HFFc6 (cell line): ENCODE measurements at regions not wholly inside any gene's neighbourhood (a gene's known extent, or its start where the extent isn't known, plus 50 kb on each side); places are given as distances from the start of the nearest gene placed in this dataset.

Experiments used
- DNase-seq: peaks from one replicate; pipeline ENCODE4 v3.0.0-alpha.2; 2018
- H3K27ac Mint-ChIP-seq: 2 replicates; pipeline ENCODE4 v1.8.0; 2020; ENCODE audit warnings: mild to moderate bottlenecking, mixed read lengths
- H3K27me3 Mint-ChIP-seq: 2 replicates; pipeline ENCODE4 v1.8.0; 2021; ENCODE audit warnings: mild to moderate bottlenecking, moderate library complexity, mixed read lengths; ENCODE audit not compliant: insufficient read depth
- H3K36me3 Mint-ChIP-seq: 2 replicates; pipeline ENCODE4 v1.8.0; 2021; ENCODE audit warnings: low read depth, mixed read lengths
- H3K4me1 Mint-ChIP-seq: 2 replicates; pipeline ENCODE4 v1.8.0; 2020; ENCODE audit warnings: low read depth, mixed read lengths
- H3K4me3 Mint-ChIP-seq: 2 replicates; pipeline ENCODE4 v1.8.0; 2020; ENCODE audit warnings: mild to moderate bottlenecking, moderate library complexity, mixed read lengths
- H3K9me3 Mint-ChIP-seq: 2 replicates; pipeline ENCODE4 v1.8.0; 2020; ENCODE audit warnings: mild to moderate bottlenecking, mixed read lengths
- TF ChIP-seq, protein P1 (sequence below): fragments of 200-600 bp; sonication (generic); IDR thresholded peaks from 2 replicates; pipeline ENCODE4 v1.5.0; 2021; ENCODE audit warnings: antibody characterized with exemption, mild to moderate bottlenecking

DNA sequence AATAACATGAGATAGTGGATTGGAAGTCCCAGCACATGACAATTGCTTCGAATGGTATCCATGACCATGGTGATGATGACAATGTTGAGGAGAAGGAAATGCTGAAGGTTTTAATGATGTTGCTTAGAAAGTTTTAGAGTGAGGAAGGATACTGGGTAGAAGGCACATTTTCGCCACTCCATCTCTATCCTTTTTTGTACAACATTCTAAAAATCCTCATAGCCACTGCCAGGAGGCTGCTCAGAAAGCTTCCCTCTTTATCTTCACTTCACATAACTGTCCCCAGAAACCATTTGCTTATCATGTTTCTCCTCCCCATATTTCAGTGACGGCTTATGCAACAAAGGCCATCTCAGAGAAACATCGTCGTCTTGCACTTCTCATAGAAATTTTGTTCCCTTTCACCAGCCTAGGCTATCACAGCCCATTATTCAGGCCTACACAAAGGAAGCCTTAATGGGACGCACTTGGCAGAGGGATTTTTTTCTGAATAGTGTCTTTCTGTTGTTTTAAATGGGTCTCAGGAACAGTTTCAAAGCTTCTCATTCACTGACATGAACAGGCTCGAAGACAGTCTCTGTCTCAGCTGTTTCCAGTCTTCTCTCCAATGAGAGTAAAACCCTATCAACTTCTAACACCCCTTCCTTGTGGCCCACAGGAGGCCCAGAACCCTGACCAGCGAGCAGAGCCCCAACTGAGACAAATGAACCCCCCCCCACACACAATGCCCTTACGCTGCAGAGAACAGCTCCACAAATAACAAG lies 506.7 kb downstream of the HAPSTR1 start:
- H3K4me3 Mint-ChIP-seq, result no peak overlapping the region
- no peaks in the 10 kb centered on the region for H3K4me1 Mint-ChIP-seq
- no peak overlapping the region for H3K27ac Mint-ChIP-seq
- no peaks in the 10 kb centered on the region for H3K27me3 Mint-ChIP-seq
- DNase-seq, result no peak
- TF ChIP-seq, protein P1, sequence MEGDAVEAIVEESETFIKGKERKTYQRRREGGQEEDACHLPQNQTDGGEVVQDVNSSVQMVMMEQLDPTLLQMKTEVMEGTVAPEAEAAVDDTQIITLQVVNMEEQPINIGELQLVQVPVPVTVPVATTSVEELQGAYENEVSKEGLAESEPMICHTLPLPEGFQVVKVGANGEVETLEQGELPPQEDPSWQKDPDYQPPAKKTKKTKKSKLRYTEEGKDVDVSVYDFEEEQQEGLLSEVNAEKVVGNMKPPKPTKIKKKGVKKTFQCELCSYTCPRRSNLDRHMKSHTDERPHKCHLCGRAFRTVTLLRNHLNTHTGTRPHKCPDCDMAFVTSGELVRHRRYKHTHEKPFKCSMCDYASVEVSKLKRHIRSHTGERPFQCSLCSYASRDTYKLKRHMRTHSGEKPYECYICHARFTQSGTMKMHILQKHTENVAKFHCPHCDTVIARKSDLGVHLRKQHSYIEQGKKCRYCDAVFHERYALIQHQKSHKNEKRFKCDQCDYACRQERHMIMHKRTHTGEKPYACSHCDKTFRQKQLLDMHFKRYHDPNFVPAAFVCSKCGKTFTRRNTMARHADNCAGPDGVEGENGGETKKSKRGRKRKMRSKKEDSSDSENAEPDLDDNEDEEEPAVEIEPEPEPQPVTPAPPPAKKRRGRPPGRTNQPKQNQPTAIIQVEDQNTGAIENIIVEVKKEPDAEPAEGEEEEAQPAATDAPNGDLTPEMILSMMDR, result no peak
- H3K9me3 Mint-ChIP-seq, result peaks cover 40% of the 10 kb centered on the region
- no peaks in the 10 kb centered on the region for H3K36me3 Mint-ChIP-seq

DNA sequence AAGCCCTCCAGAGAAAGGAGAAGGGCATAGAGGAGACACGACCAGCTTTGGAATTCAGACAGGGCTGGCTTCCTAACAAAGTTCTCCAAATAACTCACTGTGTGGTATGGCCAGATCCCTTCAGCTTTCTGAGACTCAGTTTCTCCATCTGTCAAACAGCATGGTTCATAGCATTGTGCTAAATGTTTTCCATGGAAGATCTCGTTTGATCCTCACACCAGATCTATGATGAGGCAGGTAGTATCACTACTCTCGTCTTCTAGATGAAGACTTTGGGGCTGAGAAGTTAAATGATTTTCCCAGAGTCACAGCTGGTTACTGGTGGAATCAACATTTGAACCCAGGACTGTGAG lies 507.3 kb downstream of the HAPSTR1 start:
- no peaks in the 10 kb centered on the region for H3K4me1 Mint-ChIP-seq
- no peaks in the 10 kb centered on the region for H3K36me3 Mint-ChIP-seq
- H3K27ac Mint-ChIP-seq, result no peak overlapping the region
- no peak overlapping the region for H3K4me3 Mint-ChIP-seq
- TF ChIP-seq, protein P1, result no peak
- H3K9me3 Mint-ChIP-seq, result peaks cover 40% of the 10 kb centered on the region
- H3K27me3 Mint-ChIP-seq, result no peaks in the 10 kb centered on the region
- no peak for DNase-seq

DNA sequence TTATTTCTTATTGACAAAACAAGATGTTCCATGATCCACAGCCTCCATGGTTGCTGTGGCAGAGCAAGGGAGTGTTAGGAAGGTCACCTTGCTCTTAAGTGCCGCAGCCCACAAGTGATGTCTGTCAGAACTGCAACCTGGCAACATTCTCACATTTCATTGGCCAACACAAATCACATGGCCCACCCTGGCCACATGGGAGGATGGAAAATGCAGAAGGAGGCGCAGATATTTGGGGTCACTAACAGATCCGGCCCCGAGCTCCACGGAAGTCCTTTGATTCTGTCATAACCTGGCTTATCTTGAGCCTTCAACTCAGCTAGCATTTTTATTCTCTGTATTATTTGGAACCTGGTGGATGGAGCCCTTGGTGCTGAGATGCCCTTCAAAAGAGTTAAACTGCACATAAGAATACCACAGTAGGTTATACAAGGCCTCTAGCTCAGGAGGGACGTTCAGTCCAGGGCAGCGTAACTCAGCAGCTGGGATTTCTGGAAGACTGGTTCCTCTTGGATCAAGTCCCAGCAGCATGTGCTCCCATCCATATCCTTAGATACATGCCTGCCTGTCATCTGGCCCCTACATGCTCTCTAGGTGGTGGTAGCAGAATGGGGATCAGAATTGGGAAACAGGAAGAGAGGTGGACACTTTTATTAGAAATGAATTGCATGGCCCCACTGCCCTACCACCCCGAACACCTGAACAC lies 508.1 kb downstream of the HAPSTR1 start:
- no peaks in the 10 kb centered on the region for H3K27me3 Mint-ChIP-seq
- H3K27ac Mint-ChIP-seq, result no peak overlapping the region
- no peak overlapping the region for H3K4me3 Mint-ChIP-seq
- no peak for DNase-seq
- TF ChIP-seq, protein P1, result no peak
- peaks cover 33% of the 10 kb centered on the region for H3K9me3 Mint-ChIP-seq
- no peaks in the 10 kb centered on the region for H3K4me1 Mint-ChIP-seq
- H3K36me3 Mint-ChIP-seq, result no peaks in the 10 kb centered on the region

DNA sequence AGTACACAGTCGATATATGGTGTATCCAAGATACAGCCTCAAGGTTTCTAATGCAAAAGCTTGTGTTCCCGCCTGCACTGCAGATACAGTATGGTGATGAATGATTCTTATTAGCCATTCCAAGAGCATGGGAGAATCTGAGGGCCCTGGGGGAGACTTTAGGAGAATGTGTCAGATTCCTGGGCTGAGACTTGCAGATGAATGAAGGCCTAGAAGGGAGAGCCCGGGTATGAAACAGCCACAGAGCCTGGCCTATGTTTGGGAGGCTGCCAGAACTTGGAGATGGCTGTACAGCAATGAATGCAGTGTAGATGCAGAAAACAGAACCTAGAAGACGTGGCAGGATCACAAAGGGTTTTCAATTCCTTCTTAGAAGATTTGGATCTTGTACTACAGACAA lies 510.7 kb downstream of the HAPSTR1 start:
- H3K27me3 Mint-ChIP-seq, result no peaks in the 10 kb centered on the region
- no peak for DNase-seq

DNA sequence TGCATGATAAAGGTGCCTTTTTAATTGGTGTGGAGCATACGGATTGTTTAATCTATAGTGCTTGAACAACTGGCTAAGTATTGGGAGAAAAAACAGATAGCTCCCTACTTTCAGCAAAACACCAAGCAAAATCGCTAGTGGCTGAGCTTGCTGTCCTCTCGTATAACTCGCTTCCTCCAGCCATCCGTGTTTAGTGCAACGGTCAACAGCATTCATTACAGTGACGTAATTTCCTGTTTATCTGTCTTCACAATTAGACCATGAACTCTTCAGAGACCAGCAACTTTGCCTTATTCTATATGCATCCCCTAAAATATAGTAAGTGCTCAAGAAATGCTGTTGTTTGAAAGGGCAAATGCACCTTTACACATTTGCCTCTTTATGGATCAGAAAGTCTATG lies 511.9 kb downstream of the HAPSTR1 start:
- no peak overlapping the region for H3K27ac Mint-ChIP-seq

More for the DNA sequence above, 510.7 kb downstream of the HAPSTR1 start:
- Mint-ChIP-seq H3K36me3 (no peaks in the 10 kb centered on the region), H3K4me1 (no peaks in the 10 kb centered on the region), H3K4me3 (no peak overlapping the region), H3K9me3 (peaks cover 34% of the 10 kb centered on the region), H3K27ac (no peak overlapping the region)
- TF ChIP-seq, protein P1, result no peak

More for the DNA sequence above, 511.9 kb downstream of the HAPSTR1 start:
- H3K27me3 Mint-ChIP-seq, result no peaks in the 10 kb centered on the region; the same call in 1 of the 2 replicates
- no peak overlapping the region for H3K4me3 Mint-ChIP-seq
- H3K9me3 Mint-ChIP-seq, result peaks cover 32% of the 10 kb centered on the region
- no peaks in the 10 kb centered on the region for H3K36me3 Mint-ChIP-seq
- TF ChIP-seq, protein P1, result no peak
- DNase-seq, result no peak
- H3K4me1 Mint-ChIP-seq, result no peaks in the 10 kb centered on the region
